ENCODE measurements at regions not wholly inside any gene's neighbourhood (a gene's known extent, or its start where the extent isn't known, plus 50 kb on each side); places are given as distances from the start of the nearest gene placed in this dataset.
A peak's percentile ranks its signal among the peaks of the same experiment; 100 is the strongest.

DNA sequence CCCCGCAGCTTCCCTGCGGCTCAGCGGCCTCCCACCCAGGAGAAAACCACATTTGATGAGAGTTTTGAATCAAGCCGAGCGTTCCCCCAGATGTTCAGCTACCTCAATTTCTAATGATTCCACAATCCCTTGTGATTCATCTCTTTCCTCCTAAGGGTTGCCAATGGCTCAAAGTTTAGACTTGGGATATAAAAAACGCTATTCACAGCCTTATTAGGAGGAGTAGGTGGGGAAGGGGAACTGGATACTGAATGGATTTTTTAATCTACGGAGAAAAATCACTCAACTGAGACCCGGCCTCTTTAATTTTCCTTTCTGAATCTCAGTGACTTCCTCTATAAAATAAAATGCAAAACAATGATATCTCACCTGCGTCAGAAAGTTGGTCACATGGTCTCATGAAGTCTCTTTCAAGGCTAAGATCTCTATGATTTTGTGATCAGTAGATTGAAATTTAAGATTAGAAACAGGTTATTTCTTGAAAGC is 192.6 kb upstream of the TCF4 start:
- Histone ChIP-seq H3K27ac (ENCODE audit: low read depth, low read length) (peak overlapping the region; percentile 72), H3K4me3 (ENCODE audit: low read length in 3 of 3) (peak overlapping the region; percentile 74 to 78 (median 77)), H3K9me3 (ENCODE audit: control insufficient read depth in 3 of 3, low read length in 3 of 3) (no peaks in the 10 kb centered on the region), H3K4me1 (ENCODE audit: control insufficient read depth in 3 of 3, insufficient read depth in 3 of 3, low read length in 3 of 3) (peaks cover 2 to 5% (median 4%) of the 10 kb centered on the region in 3 donors), H3K9ac (ENCODE audit: low read depth in 1 of 3, low read length in 3 of 3) (peak overlapping the region; percentile 69 to 79 (median 73)), H3K36me3 (ENCODE audit: control insufficient read depth in 3 of 3, insufficient read depth in 3 of 3, low read length in 3 of 3) (no peaks in the 10 kb centered on the region), H3K27me3 (ENCODE audit: control insufficient read depth in 3 of 3, insufficient read depth in 3 of 3, low read length in 3 of 3) (no peaks in the 10 kb centered on the region)

DNA sequence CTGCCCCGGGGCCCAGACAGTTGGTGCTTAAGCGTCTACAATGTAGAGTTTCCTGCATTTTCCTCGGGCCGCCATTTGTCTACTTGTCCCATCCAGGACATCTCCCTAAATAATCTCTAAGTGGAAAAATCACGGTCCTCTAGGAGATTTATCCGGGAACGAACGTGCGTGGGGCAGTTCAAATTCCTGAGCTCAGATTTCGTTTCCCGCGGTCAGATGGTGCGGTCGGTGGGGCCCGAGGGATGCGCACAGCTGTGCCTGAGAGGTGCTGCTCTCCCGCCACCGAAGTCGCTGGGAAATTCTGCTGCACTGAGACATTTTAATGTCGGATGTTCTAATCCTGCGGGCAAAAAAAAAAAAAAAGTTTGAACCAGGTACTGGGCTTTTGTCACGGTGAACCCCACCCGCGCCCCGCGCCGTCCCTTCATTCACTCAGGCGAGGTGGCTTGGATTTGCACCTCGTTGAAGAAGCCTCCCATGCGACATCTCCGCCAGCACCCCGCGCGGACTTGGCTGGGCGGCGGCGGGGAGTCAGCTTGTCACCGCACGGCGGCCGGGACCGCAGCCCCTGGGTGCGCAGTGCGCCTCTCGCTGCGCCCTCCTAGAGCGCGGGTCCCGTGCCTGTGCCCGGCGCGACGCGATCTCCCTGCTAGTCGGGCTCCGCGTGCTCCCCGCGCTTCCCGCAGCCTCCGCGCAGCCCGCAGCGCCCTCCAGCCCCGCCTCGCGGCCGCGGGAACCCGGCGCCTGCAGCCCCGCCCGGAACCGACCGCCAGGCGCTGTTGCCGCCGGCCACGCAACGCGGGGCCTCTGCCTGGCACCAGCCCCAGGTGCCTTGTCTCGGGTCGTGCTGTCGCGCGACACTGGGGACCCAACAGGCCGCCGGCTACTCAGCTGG is 191.9 kb upstream of the TCF4 start:
- Histone ChIP-seq H3K27ac (ENCODE audit: low read depth, low read length) (peak overlapping the region; percentile 72), H3K4me3 (ENCODE audit: low read length in 3 of 3) (peak overlapping the region; percentile 74 to 78 (median 77)), H3K4me1 (ENCODE audit: control insufficient read depth in 3 of 3, insufficient read depth in 3 of 3, low read length in 3 of 3) (peaks cover 2 to 5% (median 4%) of the 10 kb centered on the region in 3 donors), H3K9me3 (ENCODE audit: control insufficient read depth in 3 of 3, low read length in 3 of 3) (no peaks in the 10 kb centered on the region), H3K36me3 (ENCODE audit: control insufficient read depth in 3 of 3, insufficient read depth in 3 of 3, low read length in 3 of 3) (no peaks in the 10 kb centered on the region), H3K27me3 (ENCODE audit: control insufficient read depth in 3 of 3, insufficient read depth in 3 of 3, low read length in 3 of 3) (no peaks in the 10 kb centered on the region), H3K9ac (ENCODE audit: low read depth in 1 of 3, low read length in 3 of 3) (peak overlapping the region; percentile 69 to 79 (median 73))

DNA sequence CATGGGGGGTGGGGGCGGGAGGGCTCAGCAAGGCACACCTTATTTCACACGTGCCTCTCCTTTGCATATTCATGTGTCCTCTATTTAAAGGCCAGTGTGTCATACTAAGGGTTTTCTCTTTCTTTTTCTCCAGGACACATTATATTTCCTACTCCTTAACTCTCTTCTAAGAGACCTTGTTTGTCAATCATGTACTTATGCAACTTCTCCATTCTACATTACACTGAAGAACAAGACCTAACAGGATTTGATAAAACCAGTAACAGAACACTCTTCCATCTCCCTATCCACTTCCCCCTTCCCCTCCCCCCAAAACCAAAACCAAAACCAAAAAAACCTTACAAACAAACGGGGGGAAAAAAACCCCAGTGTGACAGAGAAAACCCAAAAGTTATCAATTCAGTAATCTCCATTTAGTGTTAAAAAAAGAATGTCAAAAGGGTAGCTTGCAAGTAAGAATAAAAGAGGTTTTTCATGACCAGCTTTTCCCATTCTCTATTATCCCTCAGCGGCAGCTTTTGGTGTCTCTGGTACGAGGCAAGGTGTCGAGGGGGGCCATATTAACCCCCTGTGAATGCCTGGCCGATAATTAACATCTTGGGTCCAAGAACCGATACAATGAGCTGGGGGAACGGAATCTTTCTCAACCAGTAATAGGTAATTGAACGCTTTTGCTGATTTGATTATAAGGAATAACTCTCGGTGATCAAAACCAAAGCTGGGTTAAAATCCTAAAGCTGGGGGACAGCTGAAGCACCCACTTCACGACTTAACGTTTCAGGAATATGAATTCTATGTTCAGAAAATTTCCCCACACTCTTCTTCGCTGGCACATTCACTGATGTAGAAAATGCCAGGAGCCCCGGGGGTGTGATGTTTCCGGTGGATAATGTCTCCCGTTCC is 191.0 kb upstream of the TCF4 start:
- H3K9me3 ChIP-seq (ENCODE audit: control insufficient read depth in 3 of 3, low read length in 3 of 3): no peaks in the 10 kb centered on the region
- H3K4me3 ChIP-seq (ENCODE audit: low read length in 3 of 3): peak overlapping the region; percentile 74 to 78 (median 77)
- peak overlapping the region; percentile 72 for H3K27ac ChIP-seq (ENCODE audit: low read depth, low read length)
- H3K36me3 ChIP-seq (ENCODE audit: control insufficient read depth in 3 of 3, insufficient read depth in 3 of 3, low read length in 3 of 3): no peaks in the 10 kb centered on the region
- no peaks in the 10 kb centered on the region for H3K27me3 ChIP-seq (ENCODE audit: control insufficient read depth in 3 of 3, insufficient read depth in 3 of 3, low read length in 3 of 3)
- peaks cover 2 to 5% (median 4%) of the 10 kb centered on the region in 3 donors for H3K4me1 ChIP-seq (ENCODE audit: control insufficient read depth in 3 of 3, insufficient read depth in 3 of 3, low read length in 3 of 3)
- peak overlapping the region; percentile 69 to 79 (median 73) for H3K9ac ChIP-seq (ENCODE audit: low read depth in 1 of 3, low read length in 3 of 3)

GRCh38 chr18:55777666-55778304 is 189.8 kb upstream of the TCF4 start:
- Histone ChIP-seq H3K27ac (ENCODE audit: low read depth, low read length) (no peak overlapping the region), H3K4me3 (ENCODE audit: low read length in 3 of 3) (no peak overlapping the region)

GRCh38 chr18:55775972-55776371 is 188.0 kb upstream of the TCF4 start:
- Histone ChIP-seq H3K27me3 (ENCODE audit: control insufficient read depth in 3 of 3, insufficient read depth in 3 of 3, low read length in 3 of 3) (no peaks in the 10 kb centered on the region), H3K9me3 (ENCODE audit: control insufficient read depth in 3 of 3, low read length in 3 of 3) (no peaks in the 10 kb centered on the region), H3K9ac (ENCODE audit: low read depth in 1 of 3, low read length in 3 of 3) (no peak overlapping the region), H3K4me1 (ENCODE audit: control insufficient read depth in 3 of 3, insufficient read depth in 3 of 3, low read length in 3 of 3) (peaks cover 0 to 4% (median 2%) of the 10 kb centered on the region in 3 donors), H3K27ac (ENCODE audit: low read depth, low read length) (no peak overlapping the region), H3K36me3 (ENCODE audit: control insufficient read depth in 3 of 3, insufficient read depth in 3 of 3, low read length in 3 of 3) (no peaks in the 10 kb centered on the region), H3K4me3 (ENCODE audit: low read length in 3 of 3) (no peak overlapping the region)

More at GRCh38 chr18:55777666-55778304, 189.8 kb upstream of the TCF4 start:
- no peak overlapping the region for H3K9ac ChIP-seq (ENCODE audit: low read depth in 1 of 3, low read length in 3 of 3)
- no peaks in the 10 kb centered on the region for H3K27me3 ChIP-seq (ENCODE audit: control insufficient read depth in 3 of 3, insufficient read depth in 3 of 3, low read length in 3 of 3)
- H3K9me3 ChIP-seq (ENCODE audit: control insufficient read depth in 3 of 3, low read length in 3 of 3): no peaks in the 10 kb centered on the region
- H3K4me1 ChIP-seq (ENCODE audit: control insufficient read depth in 3 of 3, insufficient read depth in 3 of 3, low read length in 3 of 3): peaks cover 2 to 5% (median 4%) of the 10 kb centered on the region in 3 donors
- no peaks in the 10 kb centered on the region for H3K36me3 ChIP-seq (ENCODE audit: control insufficient read depth in 3 of 3, insufficient read depth in 3 of 3, low read length in 3 of 3)

DNA sequence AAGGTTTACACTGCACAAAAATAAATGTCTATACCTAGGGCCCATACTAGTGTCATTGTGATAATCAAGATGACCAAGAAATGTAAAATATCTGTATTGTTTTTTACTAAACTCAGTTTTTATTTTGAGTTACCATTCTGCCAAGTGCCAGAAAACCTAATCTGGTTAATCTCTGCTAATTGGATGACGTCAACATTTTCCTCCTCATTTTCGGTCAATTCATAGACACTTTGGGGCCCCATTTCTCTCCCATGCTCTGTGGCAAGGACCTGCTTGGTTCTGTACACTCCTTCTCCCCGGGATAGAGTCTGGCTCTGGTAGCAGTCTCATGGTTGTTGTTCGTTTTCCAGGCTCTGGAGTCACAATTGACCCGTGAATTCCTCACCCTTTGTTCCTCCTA is 186.5 kb upstream of the TCF4 start:
- H3K27ac ChIP-seq (ENCODE audit: low read depth, low read length): no peak overlapping the region
- no peaks in the 10 kb centered on the region for H3K36me3 ChIP-seq (ENCODE audit: control insufficient read depth in 3 of 3, insufficient read depth in 3 of 3, low read length in 3 of 3)
- H3K9me3 ChIP-seq (ENCODE audit: control insufficient read depth in 3 of 3, low read length in 3 of 3): no peaks in the 10 kb centered on the region
- H3K9ac ChIP-seq (ENCODE audit: low read depth in 1 of 3, low read length in 3 of 3): no peak overlapping the region
- H3K4me3 ChIP-seq (ENCODE audit: low read length in 3 of 3): no peak overlapping the region
- H3K4me1 ChIP-seq (ENCODE audit: control insufficient read depth in 3 of 3, insufficient read depth in 3 of 3, low read length in 3 of 3): no peaks in the 10 kb centered on the region
- no peaks in the 10 kb centered on the region for H3K27me3 ChIP-seq (ENCODE audit: control insufficient read depth in 3 of 3, insufficient read depth in 3 of 3, low read length in 3 of 3)

DNA sequence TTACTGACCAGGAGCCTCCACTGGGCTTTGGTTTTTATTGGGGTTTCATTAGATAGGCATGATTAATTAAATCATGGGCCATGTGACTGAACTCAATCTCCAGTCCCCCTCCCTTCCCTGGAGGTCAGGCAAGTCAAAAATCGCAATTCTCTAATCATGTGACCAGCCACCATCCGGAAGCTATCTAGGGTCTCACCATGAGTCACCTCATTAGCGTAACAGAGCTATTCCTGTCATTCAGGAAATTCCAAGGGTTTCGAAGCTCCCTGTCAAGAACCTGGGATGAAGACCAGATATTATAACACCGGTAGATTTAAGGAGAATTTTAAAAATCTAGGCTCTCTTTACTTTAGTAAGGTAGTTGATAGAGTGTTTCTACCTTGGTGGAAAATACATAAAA is 180.3 kb upstream of the TCF4 start:
- Histone ChIP-seq H3K9ac (ENCODE audit: low read depth in 1 of 3, low read length in 3 of 3) (no peak overlapping the region), H3K4me3 (ENCODE audit: low read length in 3 of 3) (no peak overlapping the region), H3K27me3 (ENCODE audit: control insufficient read depth in 3 of 3, insufficient read depth in 3 of 3, low read length in 3 of 3) (no peaks in the 10 kb centered on the region), H3K27ac (ENCODE audit: low read depth, low read length) (no peak overlapping the region), H3K36me3 (ENCODE audit: control insufficient read depth in 3 of 3, insufficient read depth in 3 of 3, low read length in 3 of 3) (no peaks in the 10 kb centered on the region), H3K4me1 (ENCODE audit: control insufficient read depth in 3 of 3, insufficient read depth in 3 of 3, low read length in 3 of 3) (no peaks in the 10 kb centered on the region), H3K9me3 (ENCODE audit: control insufficient read depth in 3 of 3, low read length in 3 of 3) (no peaks in the 10 kb centered on the region)

GRCh38 chr18:55764386-55764785 is 176.4 kb upstream of the TCF4 start:
- Histone ChIP-seq H3K4me3 (ENCODE audit: low read length in 3 of 3) (no peak overlapping the region), H3K9ac (ENCODE audit: low read depth in 1 of 3, low read length in 3 of 3) (no peak overlapping the region), H3K4me1 (ENCODE audit: control insufficient read depth in 3 of 3, insufficient read depth in 3 of 3, low read length in 3 of 3) (no peaks in the 10 kb centered on the region), H3K27me3 (ENCODE audit: control insufficient read depth in 3 of 3, insufficient read depth in 3 of 3, low read length in 3 of 3) (no peaks in the 10 kb centered on the region), H3K9me3 (ENCODE audit: control insufficient read depth in 3 of 3, low read length in 3 of 3) (no peaks in the 10 kb centered on the region), H3K27ac (ENCODE audit: low read depth, low read length) (no peak overlapping the region), H3K36me3 (ENCODE audit: control insufficient read depth in 3 of 3, insufficient read depth in 3 of 3, low read length in 3 of 3) (no peaks in the 10 kb centered on the region)

- Histone ChIP-seq H3K27me3 (ENCODE audit: control insufficient read depth in 3 of 3, insufficient read depth in 3 of 3, low read length in 3 of 3) (no peaks in the 10 kb centered on the region), H3K36me3 (ENCODE audit: control insufficient read depth in 3 of 3, insufficient read depth in 3 of 3, low read length in 3 of 3) (no peaks in the 10 kb centered on the region), H3K4me3 (ENCODE audit: low read length in 3 of 3) (no peak overlapping the region), H3K9me3 (ENCODE audit: control insufficient read depth in 3 of 3, low read length in 3 of 3) (no peaks in the 10 kb centered on the region), H3K27ac (ENCODE audit: low read depth, low read length) (no peak overlapping the region), H3K9ac (ENCODE audit: low read depth in 1 of 3, low read length in 3 of 3) (no peak overlapping the region), H3K4me1 (ENCODE audit: control insufficient read depth in 3 of 3, insufficient read depth in 3 of 3, low read length in 3 of 3) (no peaks in the 10 kb centered on the region)
These were observed 175.8 kb upstream of the TCF4 start for GRCh38 chr18:55763805-55764204.
